BJ (cell line): ENCODE measurements at regions not wholly inside any gene's neighbourhood (a gene's known extent, or its start where the extent isn't known, plus 50 kb on each side); places are given as distances from the start of the nearest gene placed in this dataset.

Experiments used
- CTCF ChIA-PET: fragments of 350-600 bp; formaldehyde crosslinking; extraction: SDS; loops from one replicate; lab custom pipeline; 2021; ENCODE audit warnings: antibody characterized with exemption, inconsistent platforms; lab: Yijun Ruan, JAX
- POLR2A ChIA-PET: fragments of 300-600 bp; sonication (Branson Sonifier 250); formaldehyde crosslinking; extraction: SDS; loops from one replicate; lab custom pipeline; 2021; ENCODE audit warnings: antibody characterized with exemption; lab: Charles Lee
- DNase-seq: peaks from one replicate; pipeline ENCODE4 v3.0.0-alpha.2; 2011; ENCODE audit warnings: low read depth
- H3K27me3 ChIP-seq: 2 replicates; pipeline ENCODE4 v1.6.0; 2011; ENCODE audit warnings: low read length; ENCODE audit not compliant: control insufficient read depth, insufficient read depth
- H3K36me3 ChIP-seq: 2 replicates; pipeline ENCODE4 v1.5.1; 2011; ENCODE audit warnings: low read length; ENCODE audit not compliant: control insufficient read depth, insufficient read depth
- H3K4me3 ChIP-seq: 2 replicates; pipeline ENCODE4 v1.5.1; 2011; ENCODE audit warnings: low read depth, mild to moderate bottlenecking, control low read depth, low read length
- TF ChIP-seq, protein P1 (sequence below): IDR thresholded peaks from 2 replicates; pipeline ENCODE4 v1.5.1; 2011; ENCODE audit warnings: low read depth, mild to moderate bottlenecking, control low read depth, inconsistent platforms, low read length, moderate library complexity; ENCODE audit not compliant: insufficient read depth

DNA sequence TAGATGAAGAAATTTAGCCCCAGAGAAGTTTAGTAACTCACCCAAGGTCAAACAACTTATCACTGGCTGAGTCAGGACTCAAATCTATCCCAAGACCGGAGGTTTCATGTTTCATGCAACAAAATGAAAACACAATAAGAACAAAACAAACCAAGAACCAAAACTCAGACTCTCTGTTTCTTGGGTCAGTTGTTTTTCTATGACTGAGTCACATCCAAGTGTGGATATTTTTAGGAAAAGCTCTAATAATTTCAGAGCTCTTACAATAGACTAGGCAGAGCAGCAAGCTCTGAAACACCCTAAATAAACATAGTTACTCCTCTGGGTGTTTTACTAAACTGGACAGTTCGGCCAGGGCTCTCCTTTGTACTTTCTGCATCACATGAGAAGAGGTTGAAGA lies 87.6 kb upstream of the PRB2 start:
- CTCF ChIA-PET, result interaction anchor here (1.3 to 2.2 kb wide), 2 partner anchors 14 to 283 kb away, joined by 3 to 7 read pairs; no protein-coding TSS in a partner anchor
- TF ChIP-seq, protein P1, sequence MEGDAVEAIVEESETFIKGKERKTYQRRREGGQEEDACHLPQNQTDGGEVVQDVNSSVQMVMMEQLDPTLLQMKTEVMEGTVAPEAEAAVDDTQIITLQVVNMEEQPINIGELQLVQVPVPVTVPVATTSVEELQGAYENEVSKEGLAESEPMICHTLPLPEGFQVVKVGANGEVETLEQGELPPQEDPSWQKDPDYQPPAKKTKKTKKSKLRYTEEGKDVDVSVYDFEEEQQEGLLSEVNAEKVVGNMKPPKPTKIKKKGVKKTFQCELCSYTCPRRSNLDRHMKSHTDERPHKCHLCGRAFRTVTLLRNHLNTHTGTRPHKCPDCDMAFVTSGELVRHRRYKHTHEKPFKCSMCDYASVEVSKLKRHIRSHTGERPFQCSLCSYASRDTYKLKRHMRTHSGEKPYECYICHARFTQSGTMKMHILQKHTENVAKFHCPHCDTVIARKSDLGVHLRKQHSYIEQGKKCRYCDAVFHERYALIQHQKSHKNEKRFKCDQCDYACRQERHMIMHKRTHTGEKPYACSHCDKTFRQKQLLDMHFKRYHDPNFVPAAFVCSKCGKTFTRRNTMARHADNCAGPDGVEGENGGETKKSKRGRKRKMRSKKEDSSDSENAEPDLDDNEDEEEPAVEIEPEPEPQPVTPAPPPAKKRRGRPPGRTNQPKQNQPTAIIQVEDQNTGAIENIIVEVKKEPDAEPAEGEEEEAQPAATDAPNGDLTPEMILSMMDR, result no peak
- Histone ChIP-seq H3K36me3 (no peaks in the 10 kb centered on the region), H3K27me3 (no peaks in the 10 kb centered on the region; the same call in 1 of the 2 replicates), H3K4me3 (no peak overlapping the region)
- POLR2A ChIA-PET, result no interaction called here
- DNase-seq, result no peak

DNA sequence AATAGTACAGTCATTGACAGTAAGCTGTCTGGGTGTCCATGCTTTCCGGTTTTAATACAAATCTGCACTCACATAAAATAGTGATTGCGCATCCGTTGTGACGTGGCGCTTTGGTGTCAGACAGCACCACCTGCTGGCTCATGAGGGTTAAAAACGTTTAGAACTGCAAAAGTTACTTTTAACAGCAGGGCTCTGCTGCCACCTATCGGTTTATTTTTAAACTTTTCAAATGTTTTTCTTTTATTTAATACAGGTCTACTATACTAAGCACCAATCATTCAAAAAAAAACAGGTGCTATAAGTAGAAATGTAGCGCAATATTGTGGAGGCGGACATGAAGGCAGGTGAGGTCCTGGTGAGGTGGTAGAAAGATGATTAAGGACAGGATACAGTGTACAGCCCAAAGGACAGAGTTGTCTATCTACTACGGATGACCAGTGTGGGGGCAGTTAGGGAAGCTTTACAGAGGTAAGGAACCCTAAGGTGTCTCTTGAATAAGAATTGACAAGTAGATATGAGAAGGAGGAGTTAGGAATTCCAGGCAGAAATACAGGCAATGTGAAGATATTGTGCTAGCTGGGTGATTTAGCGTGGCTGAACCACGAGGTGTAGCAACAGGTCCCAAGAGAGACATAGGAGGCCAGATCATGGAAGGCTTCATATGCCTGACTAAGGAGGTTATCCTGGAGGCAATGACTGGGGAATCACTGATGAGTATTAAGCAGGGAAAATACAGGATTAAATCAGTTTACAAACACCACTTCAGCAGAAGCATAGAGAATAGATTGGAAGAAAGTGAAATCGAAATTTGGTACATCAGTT lies 91.5 kb upstream of the PRB2 start:
- H3K36me3 ChIP-seq, result no peaks in the 10 kb centered on the region
- H3K27me3 ChIP-seq, result no peaks in the 10 kb centered on the region; the same call in 1 of the 2 replicates
- peak; percentile 36 for DNase-seq
- ChIA-PET CTCF (interaction anchor here (0.6 to 5.6 kb wide), 25 partner anchors 9 to 1477 kb away, joined by 3 to 68 read pairs (median 4); partner anchors contain the start of gene SMIM10L1), POLR2A (no interaction called here)
- TF ChIP-seq, protein P1, result peak; percentile 93
- no peak overlapping the region for H3K4me3 ChIP-seq

DNA sequence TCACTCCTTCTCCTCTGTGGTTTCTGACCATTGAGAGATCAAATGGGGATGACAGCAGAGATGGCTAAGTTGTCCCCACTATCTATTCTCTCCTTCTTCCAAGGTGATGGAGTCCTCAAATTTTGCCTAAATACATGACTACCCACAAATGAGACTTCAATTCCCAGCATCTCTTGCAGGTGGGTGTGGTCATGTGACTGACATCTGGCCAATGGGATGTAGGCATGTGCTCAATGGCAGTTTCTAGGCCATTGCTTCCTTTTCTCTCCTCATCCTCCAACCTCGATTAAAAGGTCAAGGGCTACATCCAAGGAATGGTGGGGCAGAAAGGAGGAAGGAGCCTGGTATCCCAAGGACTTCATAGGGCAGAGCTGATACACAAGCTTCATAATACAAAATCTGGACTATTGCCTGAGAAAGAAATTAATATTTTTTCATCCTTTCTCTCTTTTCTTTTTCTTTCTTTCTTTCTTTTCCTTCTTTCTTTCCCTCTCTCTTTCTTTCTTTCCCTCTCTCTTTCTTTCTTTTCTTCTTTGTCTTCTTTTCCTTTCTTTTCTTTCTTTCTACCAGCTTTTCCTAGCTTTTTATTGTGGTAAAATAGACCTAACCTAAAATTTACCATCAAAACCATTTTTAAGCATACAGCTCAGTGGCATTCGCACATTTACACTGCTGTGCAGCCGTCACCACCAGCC lies 100.9 kb upstream of the PRB2 start:
- TF ChIP-seq, protein P1, result no peak
- ChIA-PET POLR2A (no interaction called here), CTCF (interaction anchor here (0.6 to 1.4 kb wide), 4 partner anchors 9 to 726 kb away, joined by 3 read pairs; no protein-coding TSS in a partner anchor)
- no peaks in the 10 kb centered on the region for H3K36me3 ChIP-seq
- no peak for DNase-seq
- no peaks in the 10 kb centered on the region for H3K27me3 ChIP-seq
- H3K4me3 ChIP-seq, result no peak overlapping the region

DNA sequence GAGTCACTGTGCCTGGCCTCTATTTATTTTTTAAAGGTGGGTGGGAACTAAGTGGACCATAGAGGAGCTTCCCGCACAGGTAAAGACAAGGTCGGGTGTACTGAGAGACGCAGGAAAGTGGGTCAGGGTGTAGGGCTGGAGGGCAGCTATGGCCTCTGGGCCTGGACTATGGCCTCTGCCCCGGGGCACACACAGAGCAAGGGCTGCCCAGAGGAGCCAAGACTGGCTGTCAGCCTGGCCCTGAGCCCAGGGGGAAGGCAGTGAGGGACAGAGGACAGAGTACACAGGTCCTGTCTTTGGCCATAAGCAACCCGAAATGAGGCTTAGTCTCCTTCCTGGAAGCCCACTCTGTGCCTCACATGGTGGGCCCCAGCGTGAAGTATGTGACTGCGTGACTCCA lies 102.1 kb upstream of the PRB2 start:
- DNase-seq, result no peak
- TF ChIP-seq, protein P1, result no peak
- no peaks in the 10 kb centered on the region for H3K27me3 ChIP-seq
- POLR2A ChIA-PET, result no interaction called here
- no peaks in the 10 kb centered on the region for H3K36me3 ChIP-seq
- no peak overlapping the region for H3K4me3 ChIP-seq
- CTCF ChIA-PET, result interaction anchor here (0.8 to 1.5 kb wide), 3 partner anchors 9 to 727 kb away, joined by 3 read pairs; no protein-coding TSS in a partner anchor

DNA sequence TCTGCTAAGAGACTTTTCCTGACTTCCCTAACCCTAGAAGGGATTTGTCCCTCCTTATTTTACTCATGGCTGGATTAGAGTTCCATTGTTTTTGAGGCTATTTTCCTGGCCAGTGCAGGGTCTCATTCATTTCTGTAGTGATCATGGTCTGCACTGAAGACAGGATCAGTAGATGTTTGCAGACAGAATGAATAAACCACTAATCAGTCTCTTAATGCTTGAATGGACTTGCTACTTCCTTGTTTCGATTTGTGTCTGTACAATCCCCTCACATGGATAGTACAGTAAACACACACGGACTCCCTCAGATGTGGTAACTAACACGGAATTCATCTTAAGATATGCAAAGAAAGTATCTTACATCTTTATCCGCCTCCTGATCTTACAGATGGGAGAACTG lies 102.6 kb upstream of the PRB2 start:
- no peak overlapping the region for H3K4me3 ChIP-seq
- TF ChIP-seq, protein P1, result no peak
- no peaks in the 10 kb centered on the region for H3K36me3 ChIP-seq
- ChIA-PET POLR2A (no interaction called here), CTCF (interaction anchor here (1.5 kb wide), 1 partner anchor 9 kb away, joined by 3 read pairs; no protein-coding TSS in a partner anchor)
- no peaks in the 10 kb centered on the region for H3K27me3 ChIP-seq
- DNase-seq, result no peak
